BLaER1 treated with 17β-estradiol and CSF1 and Interleukin-3, amounts not matched to agents 10 nM and 100 nM (cell line): ENCODE measurements at regions not wholly inside any gene's neighbourhood (a gene's known extent, or its start where the extent isn't known, plus 50 kb on each side); places are given as distances from the start of the nearest gene placed in this dataset.

Source experiments
- H3K27ac ChIP-seq, 11 experiments: shearing (Covaris generic); formaldehyde crosslinking; 2 replicates each; pipeline ENCODE4 v1.8.1; 2022
- H3K27me3 ChIP-seq, 11 experiments: shearing (Covaris generic); formaldehyde crosslinking; 2 replicates each; pipeline ENCODE4 v1.8.1; 2022
- H3K36me3 ChIP-seq, 11 experiments: shearing (Covaris generic); formaldehyde crosslinking; 2 replicates each; pipeline ENCODE4 v1.8.1; 2022
- H3K4me1 ChIP-seq, 10 experiments: shearing (Covaris generic); formaldehyde crosslinking; 2 replicates each; pipeline ENCODE4 v1.8.1; 2022
- H3K4me2 ChIP-seq, 11 experiments: shearing (Covaris generic); formaldehyde crosslinking; 2 replicates each; pipeline ENCODE4 v1.8.1; 2022
- H3K4me3 ChIP-seq, 10 experiments: shearing (Covaris generic); formaldehyde crosslinking; 2 replicates each; pipeline ENCODE4 v1.8.1; 2022
- H3K9ac ChIP-seq, 11 experiments: shearing (Covaris generic); formaldehyde crosslinking; 2 replicates each; pipeline ENCODE4 v1.8.1; 2022
- H3K9me3 ChIP-seq, 11 experiments: shearing (Covaris generic); formaldehyde crosslinking; replicated peaks in 1 of 11; 2 replicates each; pipeline ENCODE4 v1.8.1; 2022
- H4K20me1 ChIP-seq, 11 experiments: shearing (Covaris generic); formaldehyde crosslinking; 2 replicates each; pipeline ENCODE4 v1.8.1; 2022
- Cebpa-rat ChIP-seq, 11 experiments: shearing (Covaris generic); IDR thresholded peaks; 2 replicates each; pipeline ENCODE4 v1.8.1; 2022

- Histone ChIP-seq H3K4me2 (no peak overlapping the region), H3K27ac (no peak overlapping the region), H3K27me3 (no peaks in the 10 kb centered on the region), H3K9ac (no peak overlapping the region), H3K4me1 (peaks cover 0 to 7% (median 0%) of the 10 kb centered on the region in 10 experiments; a peak in 1 of 20 replicates), H3K36me3 (no peaks in the 10 kb centered on the region), H3K9me3 (no peaks in the 10 kb centered on the region), H4K20me1 (no peaks in the 10 kb centered on the region), H3K4me3 (no peak overlapping the region)
- TF ChIP-seq Cebpa-rat (IDR thresholded peaks at IDR 0.05), result no peak
Observed at GRCh38 chr14:22699801-22700564, 55.8 kb upstream of the OR6J1 start.

- H4K20me1 ChIP-seq, result no peaks in the 10 kb centered on the region
- peaks cover 0 to 11% (median 7%) of the 10 kb centered on the region in 10 experiments; a peak in 8 of 20 replicates for H3K4me1 ChIP-seq
- H3K9ac ChIP-seq, result peak overlapping the region; percentile 44 to 75 (median 64); a peak in 20 of 22 replicates
- H3K36me3 ChIP-seq, result no peaks in the 10 kb centered on the region
- no peaks in the 10 kb centered on the region; a peak in 1 of 22 replicates for H3K27me3 ChIP-seq
- no peak for TF ChIP-seq Cebpa-rat (IDR thresholded peaks at IDR 0.05)
- H3K4me2 ChIP-seq, result peak overlapping the region; percentile 52 to 86 (median 75)
- H3K4me3 ChIP-seq, result peak overlapping the region; percentile 37 to 66 (median 54); a peak in 19 of 20 replicates
- peaks cover 0 to 13% (median 0%) of the 10 kb centered on the region in 11 experiments; a peak in 1 of 22 replicates for H3K9me3 ChIP-seq
- H3K27ac ChIP-seq, result peak overlapping the region in 4 of 11 experiments; percentile 22 to 52 (median 48); a peak in 5 of 22 replicates
Observed at GRCh38 chr14:22713631-22713950, 52.9 kb upstream of the OXA1L start.

GRCh38 chr14:22715186-22715812 is 51.2 kb upstream of the OXA1L start:
- no peak overlapping the region for H3K9ac ChIP-seq
- H3K4me3 ChIP-seq, result no peak overlapping the region
- H3K4me1 ChIP-seq, result peaks cover 0 to 11% (median 7%) of the 10 kb centered on the region in 10 experiments; a peak in 8 of 20 replicates
- no peaks in the 10 kb centered on the region for H3K36me3 ChIP-seq
- TF ChIP-seq Cebpa-rat (IDR thresholded peaks at IDR 0.05), result no peak
- no peak overlapping the region for H3K27ac ChIP-seq
- H3K9me3 ChIP-seq, result no peaks in the 10 kb centered on the region
- no peak overlapping the region for H3K4me2 ChIP-seq
- no peaks in the 10 kb centered on the region for H4K20me1 ChIP-seq
- no peaks in the 10 kb centered on the region; a peak in 1 of 22 replicates for H3K27me3 ChIP-seq

- Histone ChIP-seq H3K4me2 (no peak overlapping the region), H4K20me1 (no peaks in the 10 kb centered on the region), H3K27me3 (no peaks in the 10 kb centered on the region; a peak in 1 of 22 replicates), H3K9ac (no peak overlapping the region), H3K27ac (no peak overlapping the region), H3K4me1 (peaks cover 0 to 11% (median 7%) of the 10 kb centered on the region in 10 experiments; a peak in 8 of 20 replicates), H3K9me3 (no peaks in the 10 kb centered on the region), H3K36me3 (no peaks in the 10 kb centered on the region), H3K4me3 (no peak overlapping the region)
- no peak for TF ChIP-seq Cebpa-rat (IDR thresholded peaks at IDR 0.05)
Observed at GRCh38 chr14:22715890-22716289, 50.6 kb upstream of the OXA1L start.
